ENCODE measurements at regions not wholly inside any gene's neighbourhood (a gene's known extent, or its start where the extent isn't known, plus 50 kb on each side); places are given as distances from the start of the nearest gene placed in this dataset.

GRCh38 chr6:14984519-14984853 lies 261.4 kb upstream of the JARID2 start:
- TF ChIP-seq RAD21 (conservative IDR thresholded peaks at IDR 0.05) = no peak
- TF ChIP-seq CTCF (IDR thresholded peaks at IDR 0.05; ENCODE audit: poor library complexity, severe bottlenecking) = no peak
- TF ChIP-seq EZH2 (IDR thresholded peaks at IDR 0.05; ENCODE audit: borderline replicate concordance, insufficient read depth, low read length, poor library complexity, severe bottlenecking) = no peak
- TF ChIP-seq EP300 (conservative IDR thresholded peaks at IDR 0.05; ENCODE audit: poor library complexity, severe bottlenecking) = no peak
